Embryonic facial prominence (tissue), 1 donor: ENCODE measurements at regions not wholly inside any gene's neighbourhood (a gene's known extent, or its start where the extent isn't known, plus 50 kb on each side); places are given as distances from the start of the nearest gene placed in this dataset.
"Not testable (repeated sequence)": the region's sequence is repeated elsewhere in the genome, so short reads cannot be mapped to it uniquely, and the experiment has no call there.

Experiments
- DNase-seq: peaks from one replicate; pipeline ENCODE4 v3.0.0-alpha.2; 2016; ENCODE audit errors: extremely low spot score

GRCh38 chr12:127928615-127929571, 338.1 kb upstream of the TMEM132C start:
- DNase-seq = no peak

- no peak for DNase-seq
Measured at GRCh38 chr12:127930122-127930521, 336.8 kb upstream of the TMEM132C start.

GRCh38 chr12:127934409-127934808, 332.6 kb upstream of the TMEM132C start:
- DNase-seq = no peak

GRCh38 chr12:127936463-127936862, 330.5 kb upstream of the TMEM132C start:
- no peak for DNase-seq

GRCh38 chr12:127941332-127941731, 325.6 kb upstream of the TMEM132C start:
- DNase-seq = no peak

- DNase-seq = no peak
Measured at GRCh38 chr12:127942981-127943380, 324.0 kb upstream of the TMEM132C start.

GRCh38 chr12:127943481-127944210, 323.3 kb upstream of the TMEM132C start:
- no peak for DNase-seq

GRCh38 chr12:127944211-127944899, 322.6 kb upstream of the TMEM132C start:
- DNase-seq = no peak

GRCh38 chr12:127957001-127957660, 309.8 kb upstream of the TMEM132C start:
- DNase-seq = no peak

- DNase-seq = no peak
Measured at GRCh38 chr12:127962303-127962702, 304.7 kb upstream of the TMEM132C start.

GRCh38 chr12:127963933-127964332, 303.0 kb upstream of the TMEM132C start:
- no peak for DNase-seq

GRCh38 chr12:127964717-127965116, 302.3 kb upstream of the TMEM132C start:
- no peak for DNase-seq

- DNase-seq = no peak
Measured at GRCh38 chr12:127966331-127966730, 300.6 kb upstream of the TMEM132C start.

GRCh38 chr12:127970491-127970890, 296.5 kb upstream of the TMEM132C start:
- no peak for DNase-seq

GRCh38 chr12:127980585-127980984, 286.4 kb upstream of the TMEM132C start:
- no peak for DNase-seq

GRCh38 chr12:127981875-127982274, 285.1 kb upstream of the TMEM132C start:
- DNase-seq = no peak

GRCh38 chr12:127983213-127983791, 283.7 kb upstream of the TMEM132C start:
- not testable (repeated sequence) for DNase-seq

- DNase-seq = no peak
Measured at GRCh38 chr12:127984386-127985055, 282.4 kb upstream of the TMEM132C start.

GRCh38 chr12:127987199-127987901, 279.6 kb upstream of the TMEM132C start:
- no peak for DNase-seq

- DNase-seq = no peak
Measured at GRCh38 chr12:127991485-127991884, 275.5 kb upstream of the TMEM132C start.
